ENCODE measurements at regions not wholly inside any gene's neighbourhood (a gene's known extent, or its start where the extent isn't known, plus 50 kb on each side); places are given as distances from the start of the nearest gene placed in this dataset.
A peak's percentile ranks its signal among the peaks of the same experiment; 100 is the strongest.

- Histone ChIP-seq H3K36me3 (replicated peaks) (no peaks in the 10 kb centered on the region), H3K4me3 (no peak overlapping the region), H3K27me3 (ENCODE audit: low read depth) (no peaks in the 10 kb centered on the region), H3K9me3 (peaks cover 18% of the 10 kb centered on the region; the same call in 1 of the 2 replicates), H3K4me1 (no peaks in the 10 kb centered on the region)
- in situ Hi-C loops (cut with MboI; ENCODE audit: low sequenced_read_pairs), result no loop called here
- DNase-seq (ENCODE audit: low spot score in 2 of 2), result no peak
These were observed 127.6 kb downstream of the FSCB start for GRCh38 chr14:44379292-44379977.

- Histone ChIP-seq H3K27me3 (ENCODE audit: low read depth) (no peaks in the 10 kb centered on the region), H3K9me3 (peaks cover 19% of the 10 kb centered on the region; the same call in 1 of the 2 replicates), H3K36me3 (replicated peaks) (no peaks in the 10 kb centered on the region), H3K4me1 (no peaks in the 10 kb centered on the region), H3K4me3 (no peak overlapping the region)
- no peak for DNase-seq (ENCODE audit: low spot score in 2 of 2)
- in situ Hi-C loops (cut with MboI; ENCODE audit: low sequenced_read_pairs), result no loop called here
These were observed 132.2 kb downstream of the FSCB start for GRCh38 chr14:44374906-44375305.

GRCh38 chr14:44372807-44373489, 134.1 kb downstream of the FSCB start:
- in situ Hi-C loops (cut with MboI; ENCODE audit: low sequenced_read_pairs), result no loop called here
- no peak for DNase-seq (ENCODE audit: low spot score in 2 of 2)
- Histone ChIP-seq H3K4me3 (no peak overlapping the region), H3K36me3 (replicated peaks) (no peaks in the 10 kb centered on the region), H3K4me1 (no peaks in the 10 kb centered on the region), H3K9me3 (peaks cover 18% of the 10 kb centered on the region; the same call in 1 of the 2 replicates), H3K27me3 (ENCODE audit: low read depth) (no peaks in the 10 kb centered on the region)

- in situ Hi-C loops (cut with MboI; ENCODE audit: low sequenced_read_pairs), result no loop called here
- no peaks in the 10 kb centered on the region for H3K4me1 ChIP-seq
- no peak overlapping the region for H3K4me3 ChIP-seq
- DNase-seq (ENCODE audit: low spot score in 2 of 2), result no peak
- H3K27me3 ChIP-seq (ENCODE audit: low read depth), result no peaks in the 10 kb centered on the region
- no peaks in the 10 kb centered on the region for H3K36me3 ChIP-seq (replicated peaks)
- H3K9me3 ChIP-seq, result 0 out of 2 replicates have a peak, but pooled peaks cover 13% of the 10 kb centered on the region
These were observed 134.9 kb downstream of the FSCB start for GRCh38 chr14:44372231-44372630.

- H3K9me3 ChIP-seq, result 0 out of 2 replicates have a peak, but pooled peaks cover 8% of the 10 kb centered on the region
- DNase-seq (ENCODE audit: low spot score in 2 of 2), result no peak
- in situ Hi-C loops (cut with MboI; ENCODE audit: low sequenced_read_pairs), result no loop called here
- no peaks in the 10 kb centered on the region for H3K27me3 ChIP-seq (ENCODE audit: low read depth)
- H3K4me1 ChIP-seq, result no peaks in the 10 kb centered on the region
- no peak overlapping the region for H3K4me3 ChIP-seq
- H3K36me3 ChIP-seq (replicated peaks), result no peaks in the 10 kb centered on the region
These were observed 136.4 kb downstream of the FSCB start for GRCh38 chr14:44370727-44371126.

GRCh38 chr14:44369401-44370123, 137.5 kb downstream of the FSCB start:
- Histone ChIP-seq H3K36me3 (replicated peaks) (no peaks in the 10 kb centered on the region), H3K4me3 (no peak overlapping the region), H3K4me1 (no peaks in the 10 kb centered on the region), H3K27me3 (ENCODE audit: low read depth) (no peaks in the 10 kb centered on the region), H3K9me3 (0 out of 2 replicates have a peak, but pooled peaks cover 2% of the 10 kb centered on the region)
- in situ Hi-C loops (cut with MboI; ENCODE audit: low sequenced_read_pairs), result no loop called here
- DNase-seq (ENCODE audit: low spot score in 2 of 2), result no peak

GRCh38 chr14:44361083-44361482, 146.0 kb downstream of the FSCB start:
- Histone ChIP-seq H3K36me3 (replicated peaks) (no peaks in the 10 kb centered on the region), H3K4me3 (no peak overlapping the region), H3K27me3 (ENCODE audit: low read depth) (no peaks in the 10 kb centered on the region), H3K9me3 (no peaks in the 10 kb centered on the region), H3K4me1 (no peaks in the 10 kb centered on the region)
- in situ Hi-C loops (cut with MboI; ENCODE audit: low sequenced_read_pairs), result no loop called here
- no peak for DNase-seq (ENCODE audit: low spot score in 2 of 2)

- in situ Hi-C loops (cut with MboI; ENCODE audit: low sequenced_read_pairs), result no loop called here
- H3K36me3 ChIP-seq (replicated peaks), result no peaks in the 10 kb centered on the region
- H3K9me3 ChIP-seq, result no peaks in the 10 kb centered on the region
- no peak overlapping the region for H3K4me3 ChIP-seq
- H3K4me1 ChIP-seq, result peaks cover 9% of the 10 kb centered on the region
- no peaks in the 10 kb centered on the region for H3K27me3 ChIP-seq (ENCODE audit: low read depth)
- DNase-seq (ENCODE audit: low spot score in 2 of 2), result no peak
These were observed 153.3 kb downstream of the FSCB start for GRCh38 chr14:44353805-44354204.

GRCh38 chr14:44352201-44352600, 154.9 kb downstream of the FSCB start:
- Histone ChIP-seq H3K27me3 (ENCODE audit: low read depth) (no peaks in the 10 kb centered on the region), H3K4me1 (peaks cover 9% of the 10 kb centered on the region), H3K36me3 (replicated peaks) (no peaks in the 10 kb centered on the region), H3K9me3 (no peaks in the 10 kb centered on the region), H3K4me3 (no peak overlapping the region)
- peak in 1 of 2 experiments; percentile 72 for DNase-seq (ENCODE audit: low spot score in 2 of 2)
- in situ Hi-C loops (cut with MboI; ENCODE audit: low sequenced_read_pairs), result no loop called here

- Histone ChIP-seq H3K9me3 (no peaks in the 10 kb centered on the region; the same call in 1 of the 2 replicates), H3K36me3 (replicated peaks) (no peaks in the 10 kb centered on the region), H3K4me1 (peaks cover 3% of the 10 kb centered on the region), H3K27me3 (ENCODE audit: low read depth) (no peaks in the 10 kb centered on the region), H3K4me3 (no peak overlapping the region)
- DNase-seq (ENCODE audit: low spot score in 2 of 2), result no peak
- in situ Hi-C loops (cut with MboI; ENCODE audit: low sequenced_read_pairs), result no loop called here
These were observed 159.8 kb downstream of the FSCB start for GRCh38 chr14:44347316-44347715.

GRCh38 chr14:44341116-44341515, 166.0 kb downstream of the FSCB start:
- no peak overlapping the region for H3K4me3 ChIP-seq
- peaks cover 22% of the 10 kb centered on the region for H3K4me1 ChIP-seq
- in situ Hi-C loops (cut with MboI; ENCODE audit: low sequenced_read_pairs), result no loop called here
- H3K9me3 ChIP-seq, result no peaks in the 10 kb centered on the region; the same call in 1 of the 2 replicates
- DNase-seq (ENCODE audit: low spot score in 2 of 2), result no peak
- H3K36me3 ChIP-seq (replicated peaks), result no peaks in the 10 kb centered on the region
- no peaks in the 10 kb centered on the region for H3K27me3 ChIP-seq (ENCODE audit: low read depth)

- Histone ChIP-seq H3K4me1 (peaks cover 30% of the 10 kb centered on the region), H3K36me3 (replicated peaks) (no peaks in the 10 kb centered on the region), H3K4me3 (no peak overlapping the region), H3K9me3 (no peaks in the 10 kb centered on the region), H3K27me3 (ENCODE audit: low read depth) (no peaks in the 10 kb centered on the region)
- peak in 1 of 2 experiments; percentile 46 for DNase-seq (ENCODE audit: low spot score in 2 of 2)
- in situ Hi-C loops (cut with MboI; ENCODE audit: low sequenced_read_pairs), result no loop called here
These were observed 167.2 kb downstream of the FSCB start for GRCh38 chr14:44339862-44340261.

- Histone ChIP-seq H3K4me1 (peaks cover 37% of the 10 kb centered on the region), H3K36me3 (replicated peaks) (no peaks in the 10 kb centered on the region), H3K9me3 (no peaks in the 10 kb centered on the region), H3K4me3 (no peak overlapping the region), H3K27me3 (ENCODE audit: low read depth) (no peaks in the 10 kb centered on the region)
- DNase-seq (ENCODE audit: low spot score in 2 of 2), result peak; percentile 17 to 96
- in situ Hi-C loops (cut with MboI; ENCODE audit: low sequenced_read_pairs), result no loop called here
These were observed 167.9 kb downstream of the FSCB start for GRCh38 chr14:44339231-44339630.

- in situ Hi-C loops (cut with MboI; ENCODE audit: low sequenced_read_pairs), result no loop called here
- no peaks in the 10 kb centered on the region for H3K9me3 ChIP-seq
- no peaks in the 10 kb centered on the region for H3K36me3 ChIP-seq (replicated peaks)
- no peaks in the 10 kb centered on the region for H3K27me3 ChIP-seq (ENCODE audit: low read depth)
- H3K4me3 ChIP-seq, result no peak overlapping the region
- DNase-seq (ENCODE audit: low spot score in 2 of 2), result no peak
- H3K4me1 ChIP-seq, result peaks cover 7% of the 10 kb centered on the region; the same call in 1 of the 2 replicates
These were observed 189.7 kb downstream of the FSCB start for GRCh38 chr14:44317441-44317746.

Data from HAP-1 (cell line).